A549 (cell line): ENCODE measurements at regions not wholly inside any gene's neighbourhood (a gene's known extent, or its start where the extent isn't known, plus 50 kb on each side); places are given as distances from the start of the nearest gene placed in this dataset.

Experiments used
- CTCF ChIP-seq: fragments of >200 bp; sonication (Bioruptor Twin); formaldehyde crosslinking; IDR thresholded peaks from 3 replicates; pipeline ENCODE4 v1.5.1; 2016
- EP300 ChIP-seq, 2 experiments: fragments of >200 bp; sonication (Bioruptor Twin); formaldehyde crosslinking; IDR thresholded peaks; 2 replicates in 1 of 2; 3 replicates in 1 of 2; pipeline ENCODE4 v1.6.1; 2016 to 2017
- KDM5A ChIP-seq: fragments of 200-600 bp; sonication (generic); IDR thresholded peaks from 2 replicates; pipeline ENCODE4 v1.6.1; 2016; ENCODE audit warnings: antibody characterized with exemption, mild to moderate bottlenecking
- MYC ChIP-seq: IDR thresholded peaks from 2 replicates; pipeline ENCODE4 v1.6.1; 2012; ENCODE audit warnings: mild to moderate bottlenecking, inconsistent platforms, low read length, improper control_type of control experiment, borderline replicate concordance
- POLR2A ChIP-seq: IDR thresholded peaks from 2 replicates; pipeline ENCODE4 v1.6.1; 2012; ENCODE audit warnings: mild to moderate bottlenecking, low read length

- no peak for TF ChIP-seq KDM5A
- TF ChIP-seq EP300 (IDR thresholded peaks at IDR 0.05) = no peak
- no peak for TF ChIP-seq POLR2A
- no peak for TF ChIP-seq MYC
- TF ChIP-seq CTCF = no peak
Measured at GRCh38 chr18:44562986-44563385, 117.7 kb upstream of the SETBP1 start.
